H1 (cell line): ENCODE measurements at regions not wholly inside any gene's neighbourhood (a gene's known extent, or its start where the extent isn't known, plus 50 kb on each side); places are given as distances from the start of the nearest gene placed in this dataset.

ENCODE experiments used
- CTCF ChIP-seq, 3 experiments: IDR thresholded peaks; 1 replicate in 2 of 3; 2 replicates in 1 of 3; pipeline versions ENCODE4 v1.5.1 to v1.6.1; 2011; ENCODE audit warnings: low read length in 3 of 3, mild to moderate bottlenecking in 3 of 3, inconsistent platforms in 2 of 3, low read depth in 1 of 3, moderate library complexity in 1 of 3; ENCODE audit not compliant: insufficient read depth in 1 of 3; ENCODE audit errors: control extremely low read depth in 1 of 3
- SAP30 ChIP-seq: fragments of 300-600 bp; sonication (generic); IDR thresholded peaks from 2 replicates; pipeline ENCODE4 v1.7.1; 2012; ENCODE audit warnings: low read length, moderate library complexity, mild to moderate bottlenecking, inconsistent platforms; ENCODE audit not compliant: insufficient read depth, insufficient replicate concordance
- TEAD4 ChIP-seq: IDR thresholded peaks from 2 replicates; pipeline ENCODE4 v1.6.1; 2012; ENCODE audit warnings: low read depth, low read length, inconsistent platforms, mixed read lengths
- USF2 ChIP-seq: IDR thresholded peaks from 2 replicates; pipeline ENCODE4 v1.6.1; 2011; ENCODE audit warnings: low read length, improper control_type of control experiment

GRCh38 chr9:119836036-119836435, 466.8 kb upstream of the BRINP1 start:
- TF ChIP-seq USF2: no peak
- no peak for TF ChIP-seq TEAD4
- no peak for TF ChIP-seq SAP30
- TF ChIP-seq CTCF (IDR thresholded peaks at IDR 0.05; ENCODE audit: control extremely low read depth in 1 of 3, insufficient read depth in 1 of 3, low read depth in 1 of 3, low read length in 3 of 3): no peak
